ENCODE measurements at regions not wholly inside any gene's neighbourhood (a gene's known extent, or its start where the extent isn't known, plus 50 kb on each side); places are given as distances from the start of the nearest gene placed in this dataset.

DNA sequence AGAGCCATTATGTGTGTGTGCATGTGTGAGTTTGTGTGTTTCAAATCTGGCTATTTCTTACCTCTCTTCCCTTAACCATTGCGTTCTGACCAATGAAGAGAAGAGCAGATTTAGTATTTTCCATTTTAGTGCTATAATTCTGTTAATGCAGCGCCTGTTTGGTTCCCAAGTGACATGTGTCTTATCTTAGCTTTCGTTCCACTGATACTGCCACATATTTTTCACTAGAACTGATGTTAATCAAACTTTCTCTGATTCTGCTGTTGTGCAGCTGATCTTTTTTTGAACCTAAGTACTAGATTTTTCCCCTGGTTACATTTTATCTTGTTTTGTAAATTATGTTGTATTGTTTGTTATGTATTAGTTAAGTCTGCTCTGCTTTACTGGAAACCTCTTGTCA, 152.9 kb upstream of the MID1 start:
- ATAC-seq (ENCODE audit: low read depth), result no peak
- H3K9me3 ChIP-seq (ENCODE audit: severe bottlenecking), result no peaks in the 10 kb centered on the region
- no peak for DNase-seq (ENCODE audit: low spot score)
- H3K4me1 ChIP-seq (ENCODE audit: insufficient read depth, poor library complexity, severe bottlenecking), result no peaks in the 10 kb centered on the region
- no peak for TF ChIP-seq CTCF (IDR thresholded peaks at IDR 0.05; ENCODE audit: poor library complexity, severe bottlenecking)
- no peak overlapping the region for H3K4me3 ChIP-seq (ENCODE audit: severe bottlenecking)
- no peaks in the 10 kb centered on the region for H3K27me3 ChIP-seq (ENCODE audit: insufficient read depth, poor library complexity, severe bottlenecking)
- no peaks in the 10 kb centered on the region for H3K36me3 ChIP-seq (ENCODE audit: low read depth)
- no peak overlapping the region for H3K27ac ChIP-seq (ENCODE audit: poor library complexity, severe bottlenecking)

- H3K4me1 ChIP-seq (ENCODE audit: insufficient read depth, poor library complexity, severe bottlenecking), result no peaks in the 10 kb centered on the region
- no peak overlapping the region for H3K4me3 ChIP-seq (ENCODE audit: severe bottlenecking)
- no peaks in the 10 kb centered on the region for H3K9me3 ChIP-seq (ENCODE audit: severe bottlenecking)
- ATAC-seq (ENCODE audit: low read depth), result 0 out of 3 replicates have a peak, but pooled peaks have one; percentile 46
- H3K27me3 ChIP-seq (ENCODE audit: insufficient read depth, poor library complexity, severe bottlenecking), result no peaks in the 10 kb centered on the region
- H3K36me3 ChIP-seq (ENCODE audit: low read depth), result no peaks in the 10 kb centered on the region
- no peak for TF ChIP-seq CTCF (IDR thresholded peaks at IDR 0.05; ENCODE audit: poor library complexity, severe bottlenecking)
- no peak for DNase-seq (ENCODE audit: low spot score)
- no peak overlapping the region for H3K27ac ChIP-seq (ENCODE audit: poor library complexity, severe bottlenecking)
Observed at GRCh38 chrX:10781847-10782530, 161.6 kb upstream of the MID1 start.

DNA sequence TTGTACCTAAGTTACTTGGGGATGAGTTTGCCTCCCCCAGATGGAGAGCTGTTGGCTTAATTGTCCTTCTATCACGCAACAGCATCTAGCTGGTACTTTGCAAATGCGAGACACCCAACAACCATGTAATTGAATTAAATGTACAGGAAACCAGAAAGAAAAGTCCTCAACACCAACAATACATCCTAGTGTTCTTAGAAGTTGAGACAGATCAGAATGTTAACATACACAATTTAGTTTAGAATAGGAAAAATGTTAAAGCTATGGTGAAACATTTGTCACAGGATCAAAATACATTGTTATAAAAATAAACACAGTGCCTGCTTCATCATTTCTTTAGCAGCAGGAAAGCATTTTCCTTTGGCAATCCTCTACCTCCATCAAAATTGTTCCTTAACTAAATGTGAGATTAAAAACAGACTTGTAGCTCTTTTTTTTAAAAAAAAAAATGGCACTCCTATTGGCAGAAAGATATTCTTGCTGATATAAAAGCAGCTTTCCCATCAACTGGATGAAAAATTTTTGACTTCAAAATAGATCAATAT, 163.1 kb upstream of the MID1 start:
- ATAC-seq (ENCODE audit: low read depth) (no peak), DNase-seq (ENCODE audit: low spot score) (no peak)
- no peaks in the 10 kb centered on the region for H3K9me3 ChIP-seq (ENCODE audit: severe bottlenecking)
- no peaks in the 10 kb centered on the region for H3K4me1 ChIP-seq (ENCODE audit: insufficient read depth, poor library complexity, severe bottlenecking)
- no peak overlapping the region for H3K4me3 ChIP-seq (ENCODE audit: severe bottlenecking)
- no peak overlapping the region for H3K27ac ChIP-seq (ENCODE audit: poor library complexity, severe bottlenecking)
- TF ChIP-seq CTCF (IDR thresholded peaks at IDR 0.05; ENCODE audit: poor library complexity, severe bottlenecking), result no peak
- H3K36me3 ChIP-seq (ENCODE audit: low read depth), result no peaks in the 10 kb centered on the region
- H3K27me3 ChIP-seq (ENCODE audit: insufficient read depth, poor library complexity, severe bottlenecking), result no peaks in the 10 kb centered on the region

DNA sequence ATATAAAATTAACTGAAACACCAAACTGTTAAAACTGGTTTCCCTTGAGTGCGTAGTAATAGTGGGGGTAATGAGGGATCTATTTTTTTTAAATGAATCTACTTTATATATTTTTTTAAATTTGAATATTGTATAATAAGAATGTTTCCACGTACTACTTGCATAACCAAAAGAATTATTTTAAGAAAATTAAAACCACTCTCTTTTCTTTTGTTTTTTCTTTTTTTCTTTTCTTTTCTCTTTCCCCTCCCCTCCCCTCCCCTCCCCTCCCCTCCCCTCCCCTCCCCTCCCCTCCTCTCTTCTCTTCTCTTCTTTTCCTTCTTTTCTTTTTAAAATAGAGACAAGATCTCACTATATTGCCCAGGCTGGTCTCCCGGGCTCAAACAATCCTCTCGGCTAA, 166.9 kb upstream of the MID1 start:
- Histone ChIP-seq H3K9me3 (ENCODE audit: severe bottlenecking) (no peaks in the 10 kb centered on the region), H3K36me3 (ENCODE audit: low read depth) (no peaks in the 10 kb centered on the region), H3K4me3 (ENCODE audit: severe bottlenecking) (no peak overlapping the region), H3K4me1 (ENCODE audit: insufficient read depth, poor library complexity, severe bottlenecking) (no peaks in the 10 kb centered on the region), H3K27ac (ENCODE audit: poor library complexity, severe bottlenecking) (no peak overlapping the region), H3K27me3 (ENCODE audit: insufficient read depth, poor library complexity, severe bottlenecking) (no peaks in the 10 kb centered on the region)
- no peak for TF ChIP-seq CTCF (IDR thresholded peaks at IDR 0.05; ENCODE audit: poor library complexity, severe bottlenecking)
- ATAC-seq (ENCODE audit: low read depth), result no peak
- DNase-seq (ENCODE audit: low spot score), result no peak

DNA sequence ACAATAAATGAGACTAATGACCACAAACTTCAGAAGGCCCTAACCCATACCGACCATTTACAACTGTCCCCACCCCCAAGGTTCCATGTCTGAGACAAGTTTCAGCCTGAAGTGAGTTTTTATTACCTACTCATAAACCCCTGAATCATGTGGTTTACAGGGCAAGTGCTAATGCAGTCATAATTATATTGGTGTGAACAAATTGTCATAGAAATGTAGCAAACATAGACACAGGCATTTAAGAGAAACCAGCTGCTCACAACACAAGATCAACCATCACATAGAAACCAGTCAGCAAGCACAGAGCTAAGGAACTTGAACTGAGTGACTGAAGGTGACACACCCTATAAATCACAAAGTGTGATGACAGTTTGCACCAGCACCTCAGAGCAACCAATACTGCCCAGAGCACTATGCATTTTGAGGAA, 173.8 kb upstream of the MID1 start:
- Histone ChIP-seq H3K36me3 (ENCODE audit: low read depth) (no peaks in the 10 kb centered on the region), H3K27ac (ENCODE audit: poor library complexity, severe bottlenecking) (no peak overlapping the region), H3K27me3 (ENCODE audit: insufficient read depth, poor library complexity, severe bottlenecking) (no peaks in the 10 kb centered on the region), H3K4me1 (ENCODE audit: insufficient read depth, poor library complexity, severe bottlenecking) (no peaks in the 10 kb centered on the region), H3K9me3 (ENCODE audit: severe bottlenecking) (no peaks in the 10 kb centered on the region), H3K4me3 (ENCODE audit: severe bottlenecking) (no peak overlapping the region)
- ATAC-seq (ENCODE audit: low read depth), result no peak
- no peak for TF ChIP-seq CTCF (IDR thresholded peaks at IDR 0.05; ENCODE audit: poor library complexity, severe bottlenecking)
- DNase-seq (ENCODE audit: low spot score), result no peak
